ENCODE measurements at regions not wholly inside any gene's neighbourhood (a gene's known extent, or its start where the extent isn't known, plus 50 kb on each side); places are given as distances from the start of the nearest gene placed in this dataset.

DNA sequence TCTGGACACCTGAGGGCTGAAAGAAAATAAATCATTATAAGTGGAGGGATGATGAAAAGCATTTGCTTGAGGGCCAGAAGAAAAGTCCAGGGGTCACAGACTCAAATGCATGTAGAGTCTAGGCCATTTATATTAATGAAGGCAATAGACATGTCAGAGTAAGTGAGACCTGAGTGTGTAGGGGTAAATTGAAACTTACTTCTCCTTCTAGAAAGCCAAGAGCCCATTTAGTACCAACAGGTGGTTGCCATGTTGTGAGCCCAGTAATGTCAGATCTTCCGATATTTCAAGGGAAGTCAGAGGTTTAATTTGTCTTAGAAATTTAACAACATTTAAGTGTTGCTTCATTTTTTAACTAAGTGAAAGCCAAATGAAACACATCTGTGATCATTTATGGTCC, 166.1 kb upstream of the SLIT2 start:
- no peak for DNase-seq (ENCODE audit: low read depth, low spot score)
- BruUV-seq (replicated peaks) = no TSS peak
- ChIA-PET POLR2A (no interaction called here), CTCF (interaction anchor here (1.0 kb wide), 1 partner anchor 11 kb away, joined by 3 read pairs; no protein-coding TSS in a partner anchor)
- H2AFZ ChIP-seq (ENCODE audit: low read depth, low read length) = no peak overlapping the region
- H3K27ac ChIP-seq (ENCODE audit: insufficient read depth, low read depth, low read length) = no peak overlapping the region
- no peak overlapping the region for H3K9ac ChIP-seq (replicated peaks; ENCODE audit: extremely low read depth, insufficient read depth, low read length)
- H3K9me1 ChIP-seq (replicated peaks; ENCODE audit: control insufficient read depth, extremely low read depth, insufficient read depth, low read length) = no peaks in the 10 kb centered on the region
- FAIRE-seq = no peak
- dilution Hi-C loops (cut with MboI; ENCODE audit: extremely low pct_ligation_motif_present, low sequenced_read_pairs) = no loop called here
- no peak overlapping the region for H3K4me2 ChIP-seq (ENCODE audit: insufficient read depth, low read length)
- no peaks in the 10 kb centered on the region for H3K4me1 ChIP-seq (ENCODE audit: control insufficient read depth, extremely low read depth, insufficient read depth, low read length)
- no peak for TF ChIP-seq CTCF (IDR thresholded peaks at IDR 0.05; ENCODE audit: extremely low read depth in 1 of 2, insufficient read depth in 1 of 2, low read depth in 1 of 2, low read length in 2 of 2)
- no peak for TF ChIP-seq POLR2A (IDR thresholded peaks at IDR 0.05; ENCODE audit: low read depth, low read length)
- TF ChIP-seq MAX (IDR thresholded peaks at IDR 0.05; ENCODE audit: insufficient read depth, insufficient read length) = no peak
- no peak for TF ChIP-seq JUN (IDR thresholded peaks at IDR 0.05; ENCODE audit: borderline replicate concordance, insufficient read depth, insufficient read length, low read depth)
- no peak for TF ChIP-seq MYC (IDR thresholded peaks at IDR 0.05; ENCODE audit: low read depth, low read length)
- no peak for TF ChIP-seq FOS (IDR thresholded peaks at IDR 0.05; ENCODE audit: borderline replicate concordance, insufficient read depth, low read length)
- TF ChIP-seq POLR2AphosphoS5 (IDR thresholded peaks at IDR 0.05; ENCODE audit: insufficient read depth, low read depth, low read length) = no peak
- H3K9me3 ChIP-seq (replicated peaks; ENCODE audit: control insufficient read depth, insufficient read depth, low read length) = no peaks in the 10 kb centered on the region
- H3K79me2 ChIP-seq (ENCODE audit: control insufficient read depth, insufficient read depth, low read length) = no peaks in the 10 kb centered on the region
- H3K4me3 ChIP-seq (replicated peaks in 1 of 3; ENCODE audit: insufficient read depth in 1 of 3, low read depth in 1 of 3, low read length in 3 of 3) = no peak overlapping the region
- H3K36me3 ChIP-seq (ENCODE audit: control insufficient read depth in 2 of 2, extremely low read depth in 1 of 2, insufficient read depth in 2 of 2, low read length in 2 of 2) = no peaks in the 10 kb centered on the region
- intact Hi-C loops (cut with micrococcal nuclease) = no loop called here
- no peaks in the 10 kb centered on the region for H4K20me1 ChIP-seq (replicated peaks; ENCODE audit: control insufficient read depth, extremely low read depth, insufficient read depth, low read length)
- H3K27me3 ChIP-seq (ENCODE audit: control insufficient read depth in 2 of 2, insufficient read depth in 2 of 2, low read length in 2 of 2) = no peaks in the 10 kb centered on the region

GRCh38 chr4:20085156-20085555, 166.5 kb upstream of the SLIT2 start:
- no peaks in the 10 kb centered on the region for H4K20me1 ChIP-seq (replicated peaks; ENCODE audit: control insufficient read depth, extremely low read depth, insufficient read depth, low read length)
- H3K4me2 ChIP-seq (ENCODE audit: insufficient read depth, low read length) = no peak overlapping the region
- H3K27me3 ChIP-seq (ENCODE audit: control insufficient read depth in 2 of 2, insufficient read depth in 2 of 2, low read length in 2 of 2) = no peaks in the 10 kb centered on the region
- TF ChIP-seq FOS (IDR thresholded peaks at IDR 0.05; ENCODE audit: borderline replicate concordance, insufficient read depth, low read length) (no peak), MYC (IDR thresholded peaks at IDR 0.05; ENCODE audit: low read depth, low read length) (no peak), EZH2 (IDR thresholded peaks at IDR 0.05; ENCODE audit: borderline replicate concordance, low read depth, low read length, severe bottlenecking) (no peak), GATA2 (IDR thresholded peaks at IDR 0.05; ENCODE audit: insufficient read depth, insufficient read length, low read depth, low read length) (no peak), POLR2A (IDR thresholded peaks at IDR 0.05; ENCODE audit: low read depth, low read length) (no peak), MAX (IDR thresholded peaks at IDR 0.05; ENCODE audit: insufficient read depth, insufficient read length) (no peak), POLR2AphosphoS5 (IDR thresholded peaks at IDR 0.05; ENCODE audit: insufficient read depth, low read depth, low read length) (no peak), CTCF (IDR thresholded peaks at IDR 0.05; ENCODE audit: extremely low read depth in 1 of 2, insufficient read depth in 1 of 2, low read depth in 1 of 2, low read length in 2 of 2) (no peak), JUN (IDR thresholded peaks at IDR 0.05; ENCODE audit: borderline replicate concordance, insufficient read depth, insufficient read length, low read depth) (no peak)
- FAIRE-seq (no peak), DNase-seq (ENCODE audit: low read depth, low spot score) (no peak)
- no peak overlapping the region for H2AFZ ChIP-seq (ENCODE audit: low read depth, low read length)
- POLR2A ChIA-PET = no interaction called here
- H3K9me3 ChIP-seq (replicated peaks; ENCODE audit: control insufficient read depth, insufficient read depth, low read length) = no peaks in the 10 kb centered on the region
- no peak overlapping the region for H3K4me3 ChIP-seq (replicated peaks in 1 of 3; ENCODE audit: insufficient read depth in 1 of 3, low read depth in 1 of 3, low read length in 3 of 3)
- H3K27ac ChIP-seq (ENCODE audit: insufficient read depth, low read depth, low read length) = no peak overlapping the region
- no peaks in the 10 kb centered on the region for H3K4me1 ChIP-seq (ENCODE audit: control insufficient read depth, extremely low read depth, insufficient read depth, low read length)
- dilution Hi-C loops (cut with MboI; ENCODE audit: extremely low pct_ligation_motif_present, low sequenced_read_pairs) = no loop called here
- H3K79me2 ChIP-seq (ENCODE audit: control insufficient read depth, insufficient read depth, low read length) = no peaks in the 10 kb centered on the region
- H3K9me1 ChIP-seq (replicated peaks; ENCODE audit: control insufficient read depth, extremely low read depth, insufficient read depth, low read length) = no peaks in the 10 kb centered on the region
- intact Hi-C loops (cut with micrococcal nuclease) = no loop called here
- no peak overlapping the region for H3K9ac ChIP-seq (replicated peaks; ENCODE audit: extremely low read depth, insufficient read depth, low read length)
- CTCF ChIA-PET = no interaction called here
- H3K36me3 ChIP-seq (ENCODE audit: control insufficient read depth in 2 of 2, extremely low read depth in 1 of 2, insufficient read depth in 2 of 2, low read length in 2 of 2) = no peaks in the 10 kb centered on the region
- no TSS peak for BruUV-seq (replicated peaks)

Measured in endothelial cell of umbilical vein (primary cell).